ENCODE measurements at regions not wholly inside any gene's neighbourhood (a gene's known extent, or its start where the extent isn't known, plus 50 kb on each side); places are given as distances from the start of the nearest gene placed in this dataset.

GRCh38 chr3:144394032-144394431 is 422.4 kb downstream of the DIPK2A start:
- Histone ChIP-seq H4K8ac (replicated peaks; ENCODE audit: insufficient read length, low read depth, low read length) (no peak overlapping the region), H3K4me1 (ENCODE audit: insufficient read depth, low read length) (no peaks in the 10 kb centered on the region), H2BK20ac (ENCODE audit: low read depth, low read length, poor library complexity, severe bottlenecking) (no peak overlapping the region), H2BK15ac (ENCODE audit: low read depth, low read length) (no peak overlapping the region), H3K56ac (ENCODE audit: insufficient read length, low read depth, low read length) (no peak overlapping the region), H2AFZ (ENCODE audit: low read length) (no peak overlapping the region), H3K4ac (ENCODE audit: low read depth, low read length) (no peak overlapping the region), H3K23me2 (ENCODE audit: insufficient read length, low read depth, low read length, poor library complexity, severe bottlenecking) (no peaks in the 10 kb centered on the region), H4K5ac (ENCODE audit: insufficient read length, low read depth, low read length) (no peak overlapping the region), H2BK12ac (ENCODE audit: insufficient read length, low read depth, low read length) (no peak overlapping the region), H2BK5ac (ENCODE audit: insufficient read length, low read length) (no peak overlapping the region), H2BK120ac (ENCODE audit: low read depth, low read length, poor library complexity, severe bottlenecking) (no peak overlapping the region), H4K91ac (ENCODE audit: insufficient read length, low read depth, low read length) (no peak overlapping the region), H3K9ac (ENCODE audit: extremely low read depth, insufficient read length, low read length) (no peak overlapping the region), H4K20me1 (ENCODE audit: control insufficient read depth, insufficient read depth, insufficient read length) (no peaks in the 10 kb centered on the region), H3K4me2 (ENCODE audit: insufficient read depth, insufficient read length, low read length) (no peak overlapping the region), H3T11ph (ENCODE audit: low read length) (no peak overlapping the region), H3K79me2 (ENCODE audit: insufficient read depth, low read length) (no peaks in the 10 kb centered on the region), H3K23ac (ENCODE audit: insufficient read length, low read depth, low read length) (no peak overlapping the region), H3K27me3 (ENCODE audit: insufficient read depth, low read length) (no peaks in the 10 kb centered on the region), H3K79me1 (ENCODE audit: insufficient read depth, low read depth, low read length, poor library complexity, severe bottlenecking) (no peaks in the 10 kb centered on the region), H3K14ac (ENCODE audit: insufficient read depth, low read length) (no peak overlapping the region), H3K27ac (ENCODE audit: insufficient read length, low read depth, low read length) (no peak overlapping the region), H2AK5ac (ENCODE audit: insufficient read length, low read length) (no peak overlapping the region), H3K9me3 (ENCODE audit: control insufficient read depth, low read depth, low read length) (no peaks in the 10 kb centered on the region), H3K18ac (ENCODE audit: insufficient read length, low read depth, low read length) (no peak overlapping the region)
- Mint-ChIP-seq H3K27me3 (ENCODE audit: low read depth) (no peaks in the 10 kb centered on the region), H3K4me3 (no peak overlapping the region), H3K4me1 (peaks cover 2 to 4% of the 10 kb centered on the region in 2 experiments; a peak in 1 of 4 replicates), H3K36me3 (ENCODE audit: insufficient read depth in 1 of 3, low read depth in 3 of 3) (no peaks in the 10 kb centered on the region), H3K27ac (no peak overlapping the region), H3K9me3 (peaks cover 0 to 4% of the 10 kb centered on the region in 2 experiments; a peak in 2 of 5 replicates)
- TF ChIP-seq, protein P1, sequence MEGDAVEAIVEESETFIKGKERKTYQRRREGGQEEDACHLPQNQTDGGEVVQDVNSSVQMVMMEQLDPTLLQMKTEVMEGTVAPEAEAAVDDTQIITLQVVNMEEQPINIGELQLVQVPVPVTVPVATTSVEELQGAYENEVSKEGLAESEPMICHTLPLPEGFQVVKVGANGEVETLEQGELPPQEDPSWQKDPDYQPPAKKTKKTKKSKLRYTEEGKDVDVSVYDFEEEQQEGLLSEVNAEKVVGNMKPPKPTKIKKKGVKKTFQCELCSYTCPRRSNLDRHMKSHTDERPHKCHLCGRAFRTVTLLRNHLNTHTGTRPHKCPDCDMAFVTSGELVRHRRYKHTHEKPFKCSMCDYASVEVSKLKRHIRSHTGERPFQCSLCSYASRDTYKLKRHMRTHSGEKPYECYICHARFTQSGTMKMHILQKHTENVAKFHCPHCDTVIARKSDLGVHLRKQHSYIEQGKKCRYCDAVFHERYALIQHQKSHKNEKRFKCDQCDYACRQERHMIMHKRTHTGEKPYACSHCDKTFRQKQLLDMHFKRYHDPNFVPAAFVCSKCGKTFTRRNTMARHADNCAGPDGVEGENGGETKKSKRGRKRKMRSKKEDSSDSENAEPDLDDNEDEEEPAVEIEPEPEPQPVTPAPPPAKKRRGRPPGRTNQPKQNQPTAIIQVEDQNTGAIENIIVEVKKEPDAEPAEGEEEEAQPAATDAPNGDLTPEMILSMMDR (conservative IDR thresholded peaks at IDR 0.05), result no peak
- DNase-seq, result no peak

Data from H9 (cell line).